Mononuclear cell (primary cell): ENCODE measurements at regions not wholly inside any gene's neighbourhood (a gene's known extent, or its start where the extent isn't known, plus 50 kb on each side); places are given as distances from the start of the nearest gene placed in this dataset.

Experiments
- H3K27me3 ChIP-seq: 2 replicates; pipeline ENCODE4 v1.6.0; 2011; ENCODE audit warnings: low read length, control low read depth; ENCODE audit not compliant: insufficient read depth
- H3K4me1 ChIP-seq: 2 replicates; pipeline ENCODE4 v1.5.1; 2011; ENCODE audit warnings: mild to moderate bottlenecking, low read length, control low read depth; ENCODE audit not compliant: insufficient read depth
- H3K4me3 ChIP-seq: 2 replicates; pipeline ENCODE4 v1.5.1; 2011; ENCODE audit warnings: mild to moderate bottlenecking, low read length, moderate library complexity
- H3K9me3 ChIP-seq: 2 replicates; pipeline ENCODE4 v1.5.1; 2011; ENCODE audit warnings: low read depth, mild to moderate bottlenecking, control low read depth, low read length

DNA sequence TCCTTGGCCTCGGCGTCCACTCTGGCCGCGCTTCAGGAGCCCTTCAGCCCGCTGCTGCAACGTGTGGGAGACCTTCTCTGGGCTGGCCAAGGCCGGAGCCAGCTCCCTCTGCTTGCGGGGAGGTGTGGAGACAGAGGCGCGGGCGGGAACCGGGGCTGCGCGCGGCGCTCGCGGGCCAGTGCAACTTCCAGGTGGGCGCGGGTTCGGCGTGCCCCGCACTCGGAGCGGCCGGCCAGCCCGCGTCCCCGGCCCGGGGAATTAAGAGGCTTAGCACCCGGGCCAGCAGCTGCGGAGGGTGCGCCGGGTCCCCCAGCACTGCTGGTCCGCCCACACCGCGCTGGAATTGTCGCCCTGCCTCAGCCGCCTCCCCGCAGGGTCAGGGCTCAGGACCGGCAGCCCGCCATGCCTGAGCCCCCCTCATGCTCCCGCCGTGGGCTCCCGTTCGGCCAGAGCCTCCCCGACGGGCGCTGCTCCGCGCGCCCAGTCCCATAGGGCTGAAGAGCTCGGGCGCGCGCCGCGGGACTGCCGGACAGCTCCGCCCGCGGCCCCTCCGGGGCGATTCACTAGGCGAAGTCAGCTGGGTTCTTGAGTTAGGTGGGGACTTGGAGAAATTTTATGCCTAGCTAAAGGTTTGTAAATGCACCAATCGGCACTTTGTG lies 673.9 kb downstream of the SLC16A7 start:
- Histone ChIP-seq H3K4me3 (no peak overlapping the region), H3K27me3 (no peaks in the 10 kb centered on the region), H3K9me3 (peaks cover 4% of the 10 kb centered on the region), H3K4me1 (no peaks in the 10 kb centered on the region)

DNA sequence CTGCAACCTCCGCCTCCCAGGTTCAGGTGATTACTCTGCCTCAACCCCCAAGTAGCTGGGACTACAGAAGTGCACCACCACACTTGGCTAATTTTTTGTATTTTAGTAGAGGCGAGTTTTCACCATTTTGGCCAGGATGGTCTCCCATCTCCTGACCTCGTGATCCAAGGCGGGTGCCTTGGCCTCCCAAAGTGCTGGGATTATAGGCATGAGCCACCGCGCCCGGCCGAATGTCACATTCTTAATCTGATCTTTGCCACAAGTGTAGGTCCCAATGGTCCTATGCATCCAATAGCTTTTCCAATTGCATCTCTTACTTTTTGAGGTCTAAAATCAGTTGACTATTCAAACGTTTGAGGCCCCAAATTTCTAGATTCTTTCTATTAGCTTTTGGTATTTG lies 676.0 kb downstream of the SLC16A7 start:
- H3K27me3 ChIP-seq = no peaks in the 10 kb centered on the region
- H3K4me3 ChIP-seq = no peak overlapping the region
- H3K9me3 ChIP-seq = peaks cover 4% of the 10 kb centered on the region
- H3K4me1 ChIP-seq = no peaks in the 10 kb centered on the region

DNA sequence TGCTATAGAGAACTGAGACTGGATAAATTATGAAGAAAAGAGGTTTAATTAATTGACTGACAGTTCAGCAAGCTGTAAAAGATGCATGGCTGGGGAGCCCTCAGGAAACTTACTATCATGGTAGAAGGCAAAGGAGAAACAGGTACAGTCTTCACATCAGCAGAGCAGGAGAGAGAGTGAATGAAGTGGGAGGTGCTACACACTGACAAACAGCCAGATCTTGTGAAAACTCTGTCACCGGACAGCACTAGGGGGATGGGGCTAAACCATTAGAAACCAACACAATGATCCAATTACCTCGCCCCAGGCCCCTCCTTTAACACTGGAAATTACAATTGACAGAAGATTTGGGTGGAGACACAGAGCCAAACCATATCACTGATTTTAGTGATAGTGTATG lies 682.4 kb downstream of the SLC16A7 start:
- no peaks in the 10 kb centered on the region for H3K27me3 ChIP-seq
- H3K4me3 ChIP-seq = no peak overlapping the region
- H3K9me3 ChIP-seq = no peaks in the 10 kb centered on the region
- no peaks in the 10 kb centered on the region for H3K4me1 ChIP-seq

DNA sequence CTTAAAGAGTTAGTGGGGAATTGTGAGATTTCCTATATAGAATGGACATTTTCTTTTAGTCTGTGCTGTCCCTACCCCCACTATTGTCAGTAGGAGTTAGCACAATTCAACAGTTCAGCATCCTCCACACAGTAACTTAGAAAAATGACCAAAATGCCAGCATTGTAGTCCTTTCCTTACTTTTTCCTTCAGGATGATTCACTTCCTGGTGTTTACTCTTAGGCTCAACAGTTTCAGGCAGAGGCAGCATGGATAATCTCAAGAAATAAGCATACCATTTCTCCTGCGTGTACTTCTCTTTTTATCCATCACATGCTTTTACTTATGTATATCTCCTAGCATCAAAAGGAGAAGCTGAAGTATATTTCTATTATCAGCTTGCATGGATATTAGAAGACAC lies 683.4 kb downstream of the SLC16A7 start:
- no peaks in the 10 kb centered on the region for H3K9me3 ChIP-seq
- H3K4me3 ChIP-seq = no peak overlapping the region
- no peaks in the 10 kb centered on the region for H3K4me1 ChIP-seq
- H3K27me3 ChIP-seq = no peaks in the 10 kb centered on the region

DNA sequence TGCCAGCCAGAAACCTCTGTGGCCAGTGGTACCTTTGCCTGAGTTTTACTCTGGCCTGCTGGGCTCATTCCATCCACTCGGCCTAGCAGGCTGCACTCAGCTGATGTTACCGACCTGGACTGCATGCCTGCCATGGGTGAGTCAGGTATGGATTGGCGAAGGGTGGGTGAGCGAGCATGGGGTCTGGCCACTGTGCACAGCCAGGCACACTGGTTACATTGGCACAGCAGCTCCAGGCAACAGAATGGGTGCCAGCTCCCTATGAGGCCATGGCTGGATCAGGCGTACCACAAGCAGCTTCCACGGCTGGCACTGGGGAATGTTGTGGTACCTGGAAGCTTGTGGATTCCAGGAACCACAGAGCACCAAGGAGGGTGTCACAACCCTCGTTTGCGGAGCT lies 685.7 kb downstream of the SLC16A7 start:
- Histone ChIP-seq H3K27me3 (no peaks in the 10 kb centered on the region), H3K4me3 (no peak overlapping the region), H3K9me3 (no peaks in the 10 kb centered on the region), H3K4me1 (no peaks in the 10 kb centered on the region)

DNA sequence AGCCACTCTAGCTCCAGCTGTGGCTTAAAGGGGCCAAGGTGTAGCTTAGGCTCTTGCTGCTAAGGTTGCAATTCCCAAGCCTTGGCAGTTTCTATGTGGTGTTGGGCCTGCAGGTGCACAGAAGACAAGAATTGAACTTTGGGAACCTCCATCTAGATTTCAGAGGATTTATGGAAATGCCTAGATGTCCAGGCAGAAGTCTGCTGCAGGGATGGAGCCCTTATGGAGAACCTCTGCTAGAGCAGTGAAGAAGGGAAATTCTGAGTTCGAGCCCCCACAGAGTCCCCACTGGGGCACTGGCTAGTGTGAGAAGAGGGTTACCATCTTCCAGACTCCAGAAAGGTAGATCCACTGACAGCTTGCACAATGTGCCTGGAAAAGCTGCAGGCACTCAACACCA lies 694.7 kb downstream of the SLC16A7 start:
- Histone ChIP-seq H3K9me3 (peaks cover 9% of the 10 kb centered on the region), H3K4me3 (no peak overlapping the region), H3K27me3 (no peaks in the 10 kb centered on the region), H3K4me1 (no peaks in the 10 kb centered on the region)

DNA sequence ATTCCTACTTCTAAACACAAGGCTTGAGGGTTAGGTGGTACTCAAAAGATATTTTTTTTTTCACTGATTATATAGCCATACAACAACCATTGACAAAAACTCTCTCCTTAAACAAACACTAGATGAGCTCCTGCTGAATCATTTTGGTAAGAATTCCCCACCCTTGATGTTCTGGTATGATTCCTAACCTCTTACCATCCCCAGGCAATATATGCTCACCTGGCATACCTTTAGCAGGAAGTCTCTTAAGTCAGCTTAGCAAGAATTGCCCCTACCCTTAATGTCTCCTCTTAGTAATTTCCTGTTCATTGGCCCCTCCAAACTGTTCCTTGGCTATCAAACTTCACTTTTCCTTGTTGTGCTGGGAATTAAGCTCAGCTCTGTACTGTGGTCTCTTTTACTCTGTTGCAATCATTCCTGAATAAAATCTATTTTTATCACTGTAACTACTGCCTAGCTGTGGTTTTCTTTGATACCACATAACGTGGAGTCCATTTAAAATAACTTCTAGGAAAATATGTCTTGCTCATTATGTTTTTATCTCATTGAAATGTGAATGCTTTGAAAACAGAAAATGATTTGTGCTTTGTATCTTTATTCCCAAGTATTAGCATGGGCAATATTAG lies 712.6 kb downstream of the SLC16A7 start:
- Histone ChIP-seq H3K4me3 (no peak overlapping the region), H3K9me3 (no peaks in the 10 kb centered on the region), H3K4me1 (no peaks in the 10 kb centered on the region), H3K27me3 (no peaks in the 10 kb centered on the region)

DNA sequence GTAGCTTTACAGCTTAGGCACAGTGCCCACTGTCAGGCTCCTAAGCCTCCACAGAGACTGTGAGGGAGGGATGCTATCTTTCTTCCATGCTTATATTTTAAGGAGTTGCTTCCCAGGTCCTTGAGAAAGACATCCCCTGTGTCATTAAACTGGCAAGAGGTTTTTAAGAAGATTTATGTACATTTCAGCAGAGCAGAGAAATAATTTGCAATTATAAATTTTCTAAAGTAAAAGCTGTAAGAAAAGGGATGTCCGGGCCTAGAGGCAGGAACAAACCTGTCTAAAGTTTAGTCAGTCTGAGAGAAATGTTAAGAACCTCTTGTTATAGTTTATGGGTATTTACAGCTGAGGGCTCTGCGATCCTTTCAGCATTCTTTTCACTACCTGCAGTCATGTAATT lies 716.1 kb downstream of the SLC16A7 start:
- Histone ChIP-seq H3K4me3 (no peak overlapping the region), H3K27me3 (no peaks in the 10 kb centered on the region), H3K4me1 (no peaks in the 10 kb centered on the region), H3K9me3 (no peaks in the 10 kb centered on the region)

DNA sequence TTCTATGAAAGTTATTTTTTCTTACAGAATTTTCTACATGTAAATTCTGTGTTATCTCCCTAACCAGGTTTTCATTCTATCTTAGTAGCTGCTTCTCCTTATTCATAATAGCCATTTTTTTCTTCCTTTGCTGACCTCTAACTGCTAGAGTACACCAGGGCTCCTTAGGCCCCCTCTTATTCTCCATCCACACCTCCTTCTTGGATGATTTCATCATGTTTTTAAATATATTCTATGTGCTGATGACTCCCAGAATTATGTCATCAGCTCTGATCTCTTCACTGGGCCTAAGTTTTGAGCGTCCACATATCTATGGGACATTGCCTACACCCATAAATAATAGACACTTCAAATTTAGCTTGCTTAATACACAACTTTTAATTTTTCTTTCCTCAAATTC lies 721.5 kb downstream of the SLC16A7 start:
- no peaks in the 10 kb centered on the region for H3K4me1 ChIP-seq
- H3K27me3 ChIP-seq = no peaks in the 10 kb centered on the region
- H3K9me3 ChIP-seq = no peaks in the 10 kb centered on the region
- H3K4me3 ChIP-seq = no peak overlapping the region

DNA sequence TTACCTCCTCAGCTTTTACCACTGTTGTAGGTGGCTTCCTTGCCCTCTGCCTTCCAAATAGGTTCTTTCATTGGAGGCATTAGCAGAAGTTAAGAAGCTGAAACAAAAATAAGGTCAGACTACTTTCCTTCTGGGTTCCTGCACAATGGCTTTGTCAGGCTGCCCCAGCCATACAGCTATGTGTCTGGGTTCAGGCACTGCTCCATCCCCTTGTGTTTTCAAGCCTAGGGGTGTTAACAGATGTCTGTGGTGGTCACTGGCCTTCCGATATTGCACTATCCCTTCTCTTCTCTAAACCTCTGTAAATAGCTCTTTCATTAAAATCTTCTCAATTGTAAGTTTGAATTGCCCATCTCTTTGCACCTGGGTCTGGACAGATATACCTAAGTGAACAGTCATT lies 728.9 kb downstream of the SLC16A7 start:
- H3K27me3 ChIP-seq = no peaks in the 10 kb centered on the region
- no peaks in the 10 kb centered on the region for H3K9me3 ChIP-seq
- no peaks in the 10 kb centered on the region for H3K4me1 ChIP-seq
- no peak overlapping the region for H3K4me3 ChIP-seq

DNA sequence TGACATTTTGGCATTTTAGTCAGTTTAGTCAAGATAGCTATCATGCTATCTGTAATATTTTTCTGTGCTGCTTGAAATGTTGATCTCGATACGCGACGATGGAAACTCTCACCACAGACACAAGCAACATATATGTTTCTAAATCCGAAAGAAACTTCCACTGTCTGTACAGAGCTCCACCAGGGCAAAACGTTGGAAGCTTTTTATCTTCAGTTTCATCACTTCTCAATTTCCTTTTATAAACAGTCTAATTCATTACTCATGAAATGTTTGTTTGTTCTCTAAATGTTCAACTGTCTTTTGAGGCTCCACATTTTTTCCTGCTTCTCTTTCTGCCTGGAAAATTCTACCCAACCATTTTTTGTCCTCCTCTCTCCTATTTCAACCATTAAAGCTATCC lies 737.6 kb downstream of the SLC16A7 start:
- Histone ChIP-seq H3K27me3 (no peaks in the 10 kb centered on the region), H3K9me3 (no peaks in the 10 kb centered on the region), H3K4me3 (no peak overlapping the region), H3K4me1 (no peaks in the 10 kb centered on the region)

DNA sequence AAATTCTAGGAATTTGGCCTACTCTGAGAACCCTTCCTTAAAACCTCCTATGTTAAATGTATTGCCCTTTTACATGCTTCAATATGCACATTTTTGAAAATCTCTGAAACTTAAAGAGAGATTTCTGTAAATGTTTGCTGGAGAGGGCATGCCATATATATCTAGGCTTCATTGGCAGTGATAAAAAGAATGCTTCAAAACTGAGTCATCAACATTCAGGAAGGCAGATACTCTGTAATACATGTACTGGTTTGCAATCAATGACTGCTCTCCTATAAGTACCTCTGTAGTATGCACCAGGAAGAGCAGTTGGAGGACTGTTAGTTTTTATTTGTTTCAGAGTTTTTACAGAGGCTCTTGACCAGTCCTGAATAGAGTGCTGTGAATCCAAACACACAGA lies 739.9 kb downstream of the SLC16A7 start:
- H3K27me3 ChIP-seq = no peaks in the 10 kb centered on the region
- no peak overlapping the region for H3K4me3 ChIP-seq
- no peaks in the 10 kb centered on the region for H3K9me3 ChIP-seq
- no peaks in the 10 kb centered on the region for H3K4me1 ChIP-seq

DNA sequence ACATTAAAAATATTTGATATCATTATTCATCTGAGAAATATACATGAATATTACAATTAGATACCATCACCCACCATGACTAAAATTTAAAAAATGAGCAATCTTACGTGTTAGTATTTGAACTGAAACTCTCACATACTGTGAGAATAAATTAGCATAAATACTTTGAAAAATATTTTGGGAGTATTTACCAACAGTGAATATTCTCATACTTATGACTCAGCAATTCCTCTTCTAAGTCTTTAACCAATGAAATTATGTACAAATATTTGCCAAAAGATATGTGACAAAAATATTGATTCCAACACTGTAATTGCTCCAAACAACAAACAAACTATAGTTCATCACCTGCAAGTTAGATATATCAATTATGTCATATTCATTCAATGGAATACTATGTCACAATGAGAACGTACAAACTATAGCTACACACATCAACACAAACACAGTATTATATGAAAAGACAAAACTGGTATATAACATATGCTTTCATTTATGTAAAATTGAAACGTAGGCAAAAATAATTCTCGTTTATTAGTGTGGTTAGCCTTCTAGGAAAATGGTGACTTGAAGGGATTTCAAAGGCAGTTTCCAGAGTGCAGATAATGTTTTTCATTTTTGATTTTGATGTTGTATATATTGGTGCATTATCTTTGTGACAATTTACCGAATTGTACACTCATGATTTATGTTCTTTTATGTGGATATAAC lies 742.2 kb downstream of the SLC16A7 start:
- H3K27me3 ChIP-seq = no peaks in the 10 kb centered on the region

DNA sequence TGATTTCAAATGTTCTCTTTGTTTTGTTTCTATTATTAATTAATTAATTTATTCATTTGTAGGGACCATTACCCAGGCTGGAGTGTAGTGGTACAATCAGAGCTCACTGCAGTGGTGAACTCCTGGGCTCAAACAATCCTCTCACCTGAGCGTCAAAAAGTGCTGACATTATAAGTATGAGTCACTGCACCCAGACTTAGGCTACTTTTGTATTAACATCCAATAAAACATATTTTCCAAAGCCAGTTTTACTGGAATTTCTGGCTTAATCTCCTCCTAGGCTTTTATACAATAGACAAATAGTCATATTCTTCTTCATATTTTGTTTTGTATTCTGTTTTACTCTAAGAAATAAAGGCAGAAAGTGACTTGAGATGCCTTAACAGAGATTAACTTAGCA lies 749.6 kb downstream of the SLC16A7 start:
- Histone ChIP-seq H3K4me1 (no peaks in the 10 kb centered on the region), H3K4me3 (no peak overlapping the region), H3K9me3 (no peaks in the 10 kb centered on the region), H3K27me3 (no peaks in the 10 kb centered on the region)

More for the DNA sequence above, 742.2 kb downstream of the SLC16A7 start:
- Histone ChIP-seq H3K9me3 (no peaks in the 10 kb centered on the region), H3K4me1 (no peaks in the 10 kb centered on the region), H3K4me3 (no peak overlapping the region)

DNA sequence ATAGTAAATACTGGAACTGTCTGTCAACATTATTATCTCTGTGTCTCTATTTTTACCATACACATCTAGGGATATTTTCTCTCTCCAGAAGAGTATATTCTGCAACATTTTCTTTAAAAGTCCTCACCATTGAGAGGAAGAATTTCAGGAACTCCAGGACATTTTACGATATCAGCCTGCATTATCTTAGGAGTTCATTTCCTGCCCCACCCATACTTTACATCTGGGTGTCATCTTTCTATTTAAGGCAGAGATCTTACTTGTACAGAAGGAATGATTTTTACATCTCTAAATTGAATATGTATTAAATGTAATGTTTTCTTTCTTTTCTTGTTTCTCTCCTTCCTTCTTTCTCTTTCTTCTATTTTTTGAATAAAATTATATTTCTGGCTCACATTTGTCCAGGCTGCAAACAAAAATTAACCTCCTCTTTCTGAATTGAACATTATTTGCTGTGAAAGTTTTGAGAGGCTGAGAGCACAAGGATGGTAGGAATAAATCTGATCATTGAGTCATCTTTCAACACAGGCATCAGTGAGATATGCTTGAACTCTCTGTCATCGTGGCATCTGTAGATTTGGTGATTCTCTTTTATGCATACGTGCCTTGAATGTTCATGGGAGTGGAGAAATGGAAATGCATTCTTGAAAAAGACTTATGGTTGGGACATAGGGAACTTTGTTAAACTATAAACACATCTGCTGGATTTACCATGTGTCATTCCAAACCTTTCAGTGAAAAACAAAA lies 753.6 kb downstream of the SLC16A7 start:
- no peaks in the 10 kb centered on the region for H3K4me1 ChIP-seq
- H3K27me3 ChIP-seq = no peaks in the 10 kb centered on the region
- H3K4me3 ChIP-seq = no peak overlapping the region
- H3K9me3 ChIP-seq = no peaks in the 10 kb centered on the region
